GM12891 (cell line): ENCODE measurements at regions not wholly inside any gene's neighbourhood (a gene's known extent, or its start where the extent isn't known, plus 50 kb on each side); places are given as distances from the start of the nearest gene placed in this dataset.
"Not testable (repeated sequence)": the region's sequence is repeated elsewhere in the genome, so short reads cannot be mapped to it uniquely, and the experiment has no call there.

ENCODE experiments used
- DNase-seq: peaks from one replicate; pipeline ENCODE4 v3.0.0; 2011; ENCODE audit warnings: low spot score; ENCODE audit not compliant: insufficient read length
- FAIRE-seq: peaks from 2 replicates; lab custom pipeline; 2011; peaks lifted over from hg19 to GRCh38; lab: Jason Lieb, UNC
- PAX5 ChIP-seq: IDR thresholded peaks from 2 replicates; pipeline ENCODE4 v1.6.1; 2011; ENCODE audit warnings: low read length, moderate library complexity, mild to moderate bottlenecking; ENCODE audit not compliant: insufficient read depth, severe bottlenecking
- POLR2A ChIP-seq: IDR thresholded peaks from 2 replicates; pipeline ENCODE4 v1.6.1; 2011; ENCODE audit warnings: low read depth, low read length, control low read depth
- POLR2AphosphoS5 ChIP-seq: IDR thresholded peaks from 2 replicates; pipeline ENCODE4 v1.6.1; 2011; ENCODE audit warnings: low read depth, low read length, control low read depth
- POU2F2 ChIP-seq: IDR thresholded peaks from 2 replicates; pipeline ENCODE4 v1.6.1; 2011; ENCODE audit warnings: low read depth, mild to moderate bottlenecking, control low read depth, low read length, moderate library complexity
- SPI1 ChIP-seq: IDR thresholded peaks from 2 replicates; pipeline ENCODE4 v1.6.1; 2011; ENCODE audit warnings: low read depth, low read length, control low read depth
- TAF1 ChIP-seq: IDR thresholded peaks from 2 replicates; pipeline ENCODE4 v1.6.1; 2011; ENCODE audit warnings: low read depth, low read length, control low read depth

DNA sequence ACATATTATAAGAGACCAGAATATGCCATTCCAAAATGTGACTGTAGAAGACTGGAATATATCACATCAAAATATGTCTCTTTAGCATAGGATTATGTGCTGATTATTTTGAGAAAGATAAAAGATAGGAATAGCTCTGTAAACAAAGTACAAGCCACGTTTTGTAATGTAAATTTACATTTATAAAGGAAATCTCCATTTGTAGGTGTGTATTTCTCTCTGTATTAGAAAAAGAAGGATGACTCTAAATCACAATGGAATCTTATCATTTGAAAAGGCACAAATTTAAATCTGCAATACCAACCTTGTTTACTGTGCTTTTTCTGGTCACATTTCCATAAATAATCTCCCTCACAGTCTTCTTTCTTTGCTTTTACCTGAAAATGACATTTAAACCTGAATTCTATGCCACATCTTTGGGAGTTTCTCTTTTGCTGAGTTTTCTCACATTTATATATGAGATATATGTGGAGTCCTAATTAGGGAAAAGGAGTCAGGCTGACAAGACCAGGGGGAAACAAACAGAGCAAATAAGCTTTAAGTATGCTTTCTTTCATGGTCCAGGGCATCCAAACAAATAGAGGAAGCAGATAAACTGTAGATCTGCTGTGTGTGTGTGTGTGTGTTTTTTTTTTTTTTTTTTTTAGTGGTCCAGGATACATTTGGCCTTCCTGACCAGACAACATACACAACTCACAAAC lies 244.0 kb downstream of the CPXCR1 start:
- DNase-seq (no peak), FAIRE-seq (no peak)
- TF ChIP-seq POLR2AphosphoS5 (no peak), POLR2A (no peak), TAF1 (no peak), SPI1 (no peak), POU2F2 (no peak), PAX5 (no peak)

DNA sequence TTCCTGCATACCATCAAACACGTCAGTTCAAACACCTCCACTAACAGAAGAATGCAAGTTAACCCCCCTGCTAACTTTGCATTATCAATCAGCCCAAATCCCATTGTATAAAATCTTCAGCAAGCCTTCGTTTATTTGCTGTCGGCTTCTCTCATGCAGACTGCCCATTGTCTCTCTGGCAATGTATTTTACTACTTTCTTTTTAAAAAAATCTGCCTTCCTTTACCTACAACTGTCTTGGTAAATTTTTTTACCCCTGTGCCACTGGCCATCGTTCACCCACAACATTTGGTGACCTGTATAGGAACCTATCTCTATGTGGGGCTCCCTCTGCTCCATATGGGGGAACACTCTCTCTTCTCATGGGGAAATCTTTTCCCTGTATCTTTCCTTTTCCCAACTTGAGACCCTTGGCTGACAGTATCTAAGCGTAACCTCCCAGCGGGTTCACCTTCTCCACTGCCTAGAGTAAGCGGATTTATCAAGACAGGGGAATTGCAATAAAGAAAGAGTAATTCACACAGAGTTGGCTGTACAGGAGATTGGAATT lies 244.6 kb downstream of the CPXCR1 start:
- TF ChIP-seq SPI1 = no peak
- no peak for TF ChIP-seq POLR2A
- DNase-seq = no peak
- FAIRE-seq = no peak

DNA sequence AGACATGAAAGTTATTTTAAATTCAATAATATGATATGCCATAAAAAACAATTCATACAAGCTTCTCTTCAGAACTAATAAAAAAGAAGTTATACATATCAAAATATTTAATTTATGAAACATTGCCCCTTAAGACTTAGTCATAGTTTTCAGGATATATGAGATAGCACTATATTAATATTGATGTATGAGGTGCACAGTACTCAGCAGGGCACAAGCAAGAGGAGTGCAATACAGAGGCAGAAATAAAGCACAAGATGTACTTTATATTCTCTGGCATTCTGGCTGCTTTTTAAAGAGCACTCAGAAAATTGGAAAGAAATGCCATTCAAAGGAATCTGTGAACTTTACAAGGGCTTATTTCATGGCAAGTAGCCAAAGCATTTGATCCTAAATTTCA lies 274.9 kb downstream of the CPXCR1 start:
- FAIRE-seq = no peak
- no peak for DNase-seq
- no peak for TF ChIP-seq PAX5
- TF ChIP-seq POLR2AphosphoS5 = no peak
- TF ChIP-seq SPI1 = no peak
- TF ChIP-seq TAF1 = no peak
- no peak for TF ChIP-seq POU2F2
- no peak for TF ChIP-seq POLR2A

DNA sequence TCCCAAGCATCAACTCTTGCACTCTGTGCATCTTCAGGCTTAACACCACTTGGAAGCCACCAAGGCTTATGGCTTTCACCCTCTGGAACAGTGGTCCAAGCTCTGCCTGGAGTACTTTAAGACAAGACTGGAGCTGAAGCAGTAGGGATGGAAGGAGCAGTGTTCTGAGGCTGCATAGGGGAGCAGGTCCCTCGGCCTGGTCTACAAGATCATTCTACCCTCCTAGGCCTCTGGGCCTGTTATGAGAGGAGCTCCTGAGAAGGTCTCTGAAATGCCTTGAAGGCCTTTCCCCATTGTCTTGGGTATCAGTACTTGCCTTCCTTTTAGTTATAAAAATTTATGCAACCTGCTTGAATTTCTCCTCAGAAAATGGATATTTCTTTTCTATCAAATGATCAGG lies 286.7 kb downstream of the CPXCR1 start:
- FAIRE-seq (no peak), DNase-seq (no peak)
- TF ChIP-seq POLR2A (no peak), SPI1 (no peak), PAX5 (no peak), POLR2AphosphoS5 (no peak), POU2F2 (no peak)

DNA sequence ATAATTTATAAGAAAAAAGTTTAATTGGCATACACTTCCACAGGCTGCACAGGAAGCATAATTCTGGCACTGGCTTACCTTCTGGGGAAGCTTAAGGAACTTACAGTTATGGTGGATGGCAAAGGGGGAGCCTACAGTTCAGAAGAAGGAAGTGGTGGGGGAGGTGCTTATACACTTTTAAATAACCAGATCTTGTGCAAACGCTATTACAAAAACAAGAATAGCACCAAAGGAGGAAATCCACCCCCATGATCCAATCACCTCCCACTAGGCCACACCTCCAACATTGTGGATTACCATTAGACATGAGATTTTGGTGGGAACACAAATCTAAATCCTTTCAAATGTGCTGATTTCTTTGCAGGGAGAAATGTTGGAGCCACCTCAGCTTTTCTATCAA lies 287.7 kb downstream of the CPXCR1 start:
- TF ChIP-seq TAF1 (no peak), POLR2A (no peak), SPI1 (no peak), POU2F2 (no peak), PAX5 (no peak), POLR2AphosphoS5 (no peak)
- FAIRE-seq (no peak), DNase-seq (no peak)

DNA sequence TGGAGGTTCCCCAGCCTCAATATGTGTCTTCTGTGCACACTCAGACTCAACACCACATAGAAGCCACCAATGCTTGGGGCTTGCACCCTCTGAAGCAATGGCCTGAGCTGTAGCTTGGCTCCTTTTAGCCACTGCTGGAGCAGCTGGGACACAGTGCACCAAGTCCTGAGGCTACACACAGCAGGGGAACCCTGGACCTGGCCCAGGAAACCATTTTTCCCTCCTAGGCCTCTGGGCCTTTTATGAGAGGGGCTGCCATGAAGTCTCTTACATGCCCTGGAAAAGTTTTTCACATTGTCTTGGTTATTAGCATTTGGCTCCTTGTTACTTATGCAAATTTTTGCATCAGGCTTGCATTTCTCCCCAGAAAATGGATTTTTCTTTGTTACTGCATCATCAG lies 306.2 kb downstream of the CPXCR1 start:
- TF ChIP-seq PAX5 = no peak
- TF ChIP-seq POU2F2 = no peak
- TF ChIP-seq SPI1 = no peak
- no peak for TF ChIP-seq TAF1
- TF ChIP-seq POLR2A = no peak
- no peak for TF ChIP-seq POLR2AphosphoS5
- DNase-seq = no peak
- FAIRE-seq = no peak

DNA sequence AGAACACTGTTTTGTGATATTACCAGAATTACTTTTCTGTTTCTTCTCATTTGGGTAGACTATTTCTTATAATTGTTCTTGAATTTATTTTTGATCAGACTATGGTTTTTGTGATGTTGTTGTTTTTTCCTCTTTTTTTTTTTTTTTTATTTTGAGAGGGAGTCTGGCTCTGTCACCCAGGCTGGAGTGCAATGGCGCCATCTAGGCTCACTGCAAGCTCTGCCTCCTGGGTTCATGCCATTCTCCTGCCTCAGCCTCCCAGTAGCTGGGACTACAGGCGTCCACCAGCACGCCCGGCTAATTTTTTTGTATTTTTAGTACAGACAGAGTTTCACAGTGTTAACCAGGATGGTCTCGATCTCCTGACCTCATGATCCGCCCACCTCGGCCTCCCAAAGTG lies 352.6 kb downstream of the CPXCR1 start:
- not testable (repeated sequence) for DNase-seq, FAIRE-seq

DNA sequence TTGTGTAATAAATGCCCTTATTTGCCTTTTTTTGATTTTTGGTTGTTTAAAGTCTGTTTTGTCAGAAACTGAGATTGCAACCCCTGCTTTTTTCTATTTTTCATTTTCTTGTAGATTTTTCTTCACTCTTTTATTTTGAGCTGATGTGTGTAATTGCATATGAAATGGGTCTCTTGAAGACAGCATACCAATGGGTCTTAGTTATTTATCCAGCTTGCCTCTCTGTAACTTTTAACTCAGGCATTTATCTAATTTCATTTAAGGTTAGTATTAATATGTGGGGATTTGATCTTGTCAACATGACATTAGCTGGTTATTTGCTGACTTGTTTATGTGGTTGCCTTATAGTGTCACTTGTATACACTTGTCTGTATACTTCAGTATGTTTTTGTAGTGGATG lies 378.0 kb downstream of the CPXCR1 start:
- FAIRE-seq = no peak
- DNase-seq = no peak
- TF ChIP-seq POLR2A = no peak
- TF ChIP-seq SPI1 = no peak
- TF ChIP-seq TAF1 = no peak
- TF ChIP-seq POLR2AphosphoS5 = no peak
- TF ChIP-seq PAX5 = no peak
- no peak for TF ChIP-seq POU2F2
